AG04450 (cell line): ENCODE measurements at regions not wholly inside any gene's neighbourhood (a gene's known extent, or its start where the extent isn't known, plus 50 kb on each side); places are given as distances from the start of the nearest gene placed in this dataset.

Experiments used
- CTCF ChIA-PET: fragments of 300-600, 350-600 bp; formaldehyde crosslinking; extraction: SDS; loops from one replicate; lab custom pipeline; 2022; ENCODE audit warnings: antibody characterized with exemption, inconsistent platforms; lab: Charles Lee
- POLR2A ChIA-PET: fragments of 350-600 bp; formaldehyde crosslinking; extraction: SDS; loops from one replicate; lab custom pipeline; 2021; ENCODE audit warnings: antibody characterized with exemption, inconsistent platforms; lab: Yijun Ruan, JAX
- DNase-seq: peaks from one replicate; pipeline ENCODE4 v3.0.0-alpha.2; 2011; ENCODE audit warnings: low read depth, low spot score
- H3K27ac ChIP-seq: one replicate; pipeline ENCODE4 v1.5.1; 2012; ENCODE audit warnings: low read depth, low read length, control low read depth
- H3K27me3 ChIP-seq: one replicate; pipeline ENCODE4 v1.6.0; 2012; ENCODE audit warnings: low read length; ENCODE audit not compliant: control insufficient read depth, insufficient read depth
- H3K4me3 ChIP-seq: 2 replicates; pipeline ENCODE4 v1.5.1; 2011; ENCODE audit warnings: mild to moderate bottlenecking, low read depth, low read length, control low read depth
- H3K9me3 ChIP-seq: 2 replicates; pipeline ENCODE4 v1.5.1; 2012; ENCODE audit warnings: low read length; ENCODE audit not compliant: control insufficient read depth, insufficient read depth
- CTCF ChIP-seq: IDR thresholded peaks from 2 replicates; pipeline ENCODE4 v1.5.1; 2011; ENCODE audit warnings: low read depth, low read length, control low read depth, inconsistent platforms

GRCh38 chr14:56367416-56367815 lies 212.2 kb upstream of the TMEM260 start:
- CTCF ChIA-PET = no interaction called here
- Histone ChIP-seq H3K4me3 (no peak overlapping the region), H3K9me3 (peaks cover 5% of the 10 kb centered on the region; the same call in 1 of the 2 replicates), H3K27ac (no peak overlapping the region), H3K27me3 (no peaks in the 10 kb centered on the region)
- no peak for DNase-seq
- POLR2A ChIA-PET = no interaction called here
- TF ChIP-seq CTCF = no peak

- H3K9me3 ChIP-seq = peaks cover 5% of the 10 kb centered on the region; the same call in 1 of the 2 replicates
- H3K27ac ChIP-seq = no peak overlapping the region
- POLR2A ChIA-PET = no interaction called here
- TF ChIP-seq CTCF = no peak
- H3K27me3 ChIP-seq = no peaks in the 10 kb centered on the region
- CTCF ChIA-PET = no interaction called here
- no peak for DNase-seq
- no peak overlapping the region for H3K4me3 ChIP-seq
These were observed 207.9 kb upstream of the TMEM260 start for GRCh38 chr14:56371737-56372136.

- TF ChIP-seq CTCF = no peak
- Histone ChIP-seq H3K27me3 (no peaks in the 10 kb centered on the region), H3K9me3 (peaks cover 5% of the 10 kb centered on the region; the same call in 1 of the 2 replicates), H3K27ac (no peak overlapping the region), H3K4me3 (no peak overlapping the region)
- ChIA-PET POLR2A (no interaction called here), CTCF (no interaction called here)
- no peak for DNase-seq
These were observed 205.2 kb upstream of the TMEM260 start for GRCh38 chr14:56374421-56374820.

GRCh38 chr14:56378046-56378445 lies 201.6 kb upstream of the TMEM260 start:
- CTCF ChIA-PET = interaction anchor here (0.9 to 1.1 kb wide), 2 partner anchors 37 to 646 kb away, joined by 3 read pairs; no protein-coding TSS in a partner anchor

GRCh38 chr14:56378475-56378877 lies 201.1 kb upstream of the TMEM260 start:
- H3K27me3 ChIP-seq = no peaks in the 10 kb centered on the region
- no peak for TF ChIP-seq CTCF
- H3K4me3 ChIP-seq = no peak overlapping the region
- peak overlapping the region; percentile 13 for H3K27ac ChIP-seq
- DNase-seq = peak; percentile 6
- no peaks in the 10 kb centered on the region for H3K9me3 ChIP-seq
- ChIA-PET CTCF (interaction anchor here (1.1 kb wide), 1 partner anchor 647 kb away, joined by 3 read pairs; no protein-coding TSS in a partner anchor), POLR2A (no interaction called here)

More at GRCh38 chr14:56378046-56378445, 201.6 kb upstream of the TMEM260 start:
- TF ChIP-seq CTCF = no peak
- DNase-seq = no peak
- POLR2A ChIA-PET = no interaction called here
- H3K27me3 ChIP-seq = no peaks in the 10 kb centered on the region
- no peak overlapping the region for H3K4me3 ChIP-seq
- no peaks in the 10 kb centered on the region for H3K9me3 ChIP-seq
- H3K27ac ChIP-seq = peak overlapping the region; percentile 13
